ENCODE measurements at regions not wholly inside any gene's neighbourhood (a gene's known extent, or its start where the extent isn't known, plus 50 kb on each side); places are given as distances from the start of the nearest gene placed in this dataset.

GRCh38 chr10:60522617-60523016, 132.9 kb upstream of the ANK3 start:
- no peaks in the 10 kb centered on the region for H3K9me3 ChIP-seq (ENCODE audit: control insufficient read depth, low read depth, low read length)
- no peak for FAIRE-seq
- no peaks in the 10 kb centered on the region for H3K27me3 ChIP-seq (ENCODE audit: control insufficient read depth, extremely low read depth, insufficient read depth, low read length)
- H2AFZ ChIP-seq (ENCODE audit: control insufficient read depth, low read length) = no peak overlapping the region
- no peak overlapping the region for H3K4me3 ChIP-seq (ENCODE audit: control insufficient read depth in 2 of 3, extremely low read depth in 1 of 3, insufficient read depth in 2 of 3, low read depth in 1 of 3, low read length in 3 of 3)
- H3K9ac ChIP-seq (ENCODE audit: control insufficient read depth, extremely low read depth, insufficient read depth, low read length) = no peak overlapping the region
- no peak for DNase-seq (ENCODE audit: low read depth, low spot score)
- no peak for TF ChIP-seq EZH2 (IDR thresholded peaks at IDR 0.05; ENCODE audit: low read length)
- dilution Hi-C loops (cut with MboI; ENCODE audit: extremely low pct_ligation_motif_present, low sequenced_read_pairs) = no loop called here
- H3K36me3 ChIP-seq (ENCODE audit: control insufficient read depth in 2 of 2, extremely low read depth in 1 of 2, insufficient read depth in 2 of 2, low read length in 2 of 2) = no peaks in the 10 kb centered on the region
- H3K27ac ChIP-seq (ENCODE audit: control insufficient read depth, insufficient read depth, low read length) = no peak overlapping the region
- H3K79me2 ChIP-seq (ENCODE audit: control insufficient read depth, insufficient read depth, low read length) = no peaks in the 10 kb centered on the region
- H4K20me1 ChIP-seq (ENCODE audit: control insufficient read depth, extremely low read depth, insufficient read depth, low read length) = no peaks in the 10 kb centered on the region
- no peaks in the 10 kb centered on the region for H3K9me1 ChIP-seq (ENCODE audit: control insufficient read depth, extremely low read depth, insufficient read depth, low read length)
- peaks cover 27% of the 10 kb centered on the region for H3K4me1 ChIP-seq (ENCODE audit: control insufficient read depth, extremely low read depth, insufficient read depth, low read length)
- no peak overlapping the region for H3K4me2 ChIP-seq (ENCODE audit: control insufficient read depth, extremely low read depth, insufficient read depth, low read depth, low read length)

GRCh38 chr10:60521974-60522405, 132.3 kb upstream of the ANK3 start:
- TF ChIP-seq CTCF (optimal IDR thresholded peaks at IDR 0.05 in 1 of 3, IDR thresholded peaks at IDR 0.05 in 1 of 3, conservative IDR thresholded peaks at IDR 0.05 in 1 of 3; ENCODE audit: extremely low read depth in 1 of 3, insufficient read depth in 2 of 3, low read length in 3 of 3) (no peak), EZH2 (IDR thresholded peaks at IDR 0.05; ENCODE audit: low read length) (no peak)
- Histone ChIP-seq H3K4me1 (ENCODE audit: control insufficient read depth, extremely low read depth, insufficient read depth, low read length) (peaks cover 27% of the 10 kb centered on the region), H2AFZ (ENCODE audit: control insufficient read depth, low read length) (no peak overlapping the region), H3K27me3 (ENCODE audit: control insufficient read depth, extremely low read depth, insufficient read depth, low read length) (no peaks in the 10 kb centered on the region), H3K4me3 (ENCODE audit: control insufficient read depth in 2 of 3, extremely low read depth in 1 of 3, insufficient read depth in 2 of 3, low read depth in 1 of 3, low read length in 3 of 3) (peak overlapping the region in 1 of 3 experiments; percentile 10), H3K9ac (ENCODE audit: control insufficient read depth, extremely low read depth, insufficient read depth, low read length) (no peak overlapping the region), H3K9me1 (ENCODE audit: control insufficient read depth, extremely low read depth, insufficient read depth, low read length) (no peaks in the 10 kb centered on the region), H4K20me1 (ENCODE audit: control insufficient read depth, extremely low read depth, insufficient read depth, low read length) (no peaks in the 10 kb centered on the region), H3K9me3 (ENCODE audit: control insufficient read depth, low read depth, low read length) (no peaks in the 10 kb centered on the region), H3K4me2 (ENCODE audit: control insufficient read depth, extremely low read depth, insufficient read depth, low read depth, low read length) (peak overlapping the region; percentile 20), H3K27ac (ENCODE audit: control insufficient read depth, insufficient read depth, low read length) (no peak overlapping the region), H3K36me3 (ENCODE audit: control insufficient read depth in 2 of 2, extremely low read depth in 1 of 2, insufficient read depth in 2 of 2, low read length in 2 of 2) (no peaks in the 10 kb centered on the region), H3K79me2 (ENCODE audit: control insufficient read depth, insufficient read depth, low read length) (no peaks in the 10 kb centered on the region)
- FAIRE-seq = peak; percentile 87
- peak; percentile 21 for DNase-seq (ENCODE audit: low read depth, low spot score)
- dilution Hi-C loops (cut with MboI; ENCODE audit: extremely low pct_ligation_motif_present, low sequenced_read_pairs) = no loop called here

GRCh38 chr10:60518745-60519144, 129.1 kb upstream of the ANK3 start:
- peaks cover 27% of the 10 kb centered on the region for H3K4me1 ChIP-seq (ENCODE audit: control insufficient read depth, extremely low read depth, insufficient read depth, low read length)
- peak; percentile 69 for FAIRE-seq
- no peak overlapping the region for H3K4me3 ChIP-seq (ENCODE audit: control insufficient read depth in 2 of 3, extremely low read depth in 1 of 3, insufficient read depth in 2 of 3, low read depth in 1 of 3, low read length in 3 of 3)
- H3K27me3 ChIP-seq (ENCODE audit: control insufficient read depth, extremely low read depth, insufficient read depth, low read length) = no peaks in the 10 kb centered on the region
- no peaks in the 10 kb centered on the region for H3K9me3 ChIP-seq (ENCODE audit: control insufficient read depth, low read depth, low read length)
- H2AFZ ChIP-seq (ENCODE audit: control insufficient read depth, low read length) = no peak overlapping the region
- H3K4me2 ChIP-seq (ENCODE audit: control insufficient read depth, extremely low read depth, insufficient read depth, low read depth, low read length) = peak overlapping the region; percentile 13
- H3K79me2 ChIP-seq (ENCODE audit: control insufficient read depth, insufficient read depth, low read length) = no peaks in the 10 kb centered on the region
- DNase-seq (ENCODE audit: low read depth, low spot score) = no peak
- no peak overlapping the region for H3K9ac ChIP-seq (ENCODE audit: control insufficient read depth, extremely low read depth, insufficient read depth, low read length)
- H4K20me1 ChIP-seq (ENCODE audit: control insufficient read depth, extremely low read depth, insufficient read depth, low read length) = no peaks in the 10 kb centered on the region
- no peaks in the 10 kb centered on the region for H3K36me3 ChIP-seq (ENCODE audit: control insufficient read depth in 2 of 2, extremely low read depth in 1 of 2, insufficient read depth in 2 of 2, low read length in 2 of 2)
- no peak for TF ChIP-seq CTCF (optimal IDR thresholded peaks at IDR 0.05 in 1 of 3, IDR thresholded peaks at IDR 0.05 in 1 of 3, conservative IDR thresholded peaks at IDR 0.05 in 1 of 3; ENCODE audit: extremely low read depth in 1 of 3, insufficient read depth in 2 of 3, low read length in 3 of 3)
- no peak for TF ChIP-seq EZH2 (IDR thresholded peaks at IDR 0.05; ENCODE audit: low read length)
- H3K27ac ChIP-seq (ENCODE audit: control insufficient read depth, insufficient read depth, low read length) = no peak overlapping the region
- H3K9me1 ChIP-seq (ENCODE audit: control insufficient read depth, extremely low read depth, insufficient read depth, low read length) = no peaks in the 10 kb centered on the region
- dilution Hi-C loops (cut with MboI; ENCODE audit: extremely low pct_ligation_motif_present, low sequenced_read_pairs) = no loop called here
